ENCODE measurements at regions not wholly inside any gene's neighbourhood (a gene's known extent, or its start where the extent isn't known, plus 50 kb on each side); places are given as distances from the start of the nearest gene placed in this dataset.

DNA sequence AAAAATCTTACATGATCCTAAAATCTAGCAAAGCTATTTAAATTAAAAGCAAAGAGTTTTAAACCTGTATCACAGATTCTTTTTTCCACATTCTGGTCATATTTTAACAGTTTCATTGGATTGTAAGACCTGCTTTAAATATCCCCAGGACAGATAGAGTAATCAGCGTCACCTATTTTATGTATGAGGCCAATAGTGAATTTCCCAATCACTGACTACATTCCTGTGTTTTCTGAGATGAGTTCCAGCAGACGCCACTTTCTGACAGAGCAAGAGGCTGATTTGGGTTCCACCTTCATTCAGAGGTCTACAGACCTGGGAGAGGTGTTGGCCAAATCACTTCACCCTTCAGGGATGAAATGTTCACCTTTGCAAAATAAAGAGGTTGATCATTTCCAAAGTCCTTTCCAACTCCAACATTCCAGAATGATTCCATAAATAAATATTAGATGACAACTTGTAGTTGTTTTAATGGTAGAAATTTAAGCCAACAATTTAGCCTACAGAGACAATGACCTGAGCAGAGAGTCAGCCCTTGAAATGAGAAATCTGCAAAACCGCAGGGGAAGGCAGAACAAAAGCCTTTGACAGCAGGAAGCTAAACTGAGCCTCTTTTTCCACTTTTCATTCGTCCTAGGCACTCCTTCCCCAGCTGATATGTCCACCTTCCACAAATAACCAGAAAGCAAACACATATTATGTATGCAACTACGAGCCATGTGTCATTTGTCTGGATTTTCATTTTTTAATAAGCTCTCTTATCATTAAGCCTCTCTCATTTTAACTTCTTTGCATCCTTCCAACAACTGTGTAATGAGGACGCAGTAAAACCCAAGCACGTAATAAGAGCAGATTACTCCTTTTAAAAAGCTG is 105.2 kb downstream of the TFAP2A start:
- Histone ChIP-seq H3K4me3 (no peak overlapping the region), H3K27ac (no peak overlapping the region), H3K4me1 (no peaks in the 10 kb centered on the region), H3K9me3 (no peaks in the 10 kb centered on the region), H3K27me3 (peaks cover 0 to 31% (median 8%) of the 10 kb centered on the region in 7 donors), H3K36me3 (no peaks in the 10 kb centered on the region)
- DNase-seq (no peak), ATAC-seq (no peak)
- TF ChIP-seq CTCF (IDR thresholded peaks at IDR 0.05) = no peak
- WGBS, 2 donors = 50 to 56% methylated on average over 7 of the region's 7 CpGs
- intact Hi-C loops (cut with DNase I) = no loop called here

- no peak overlapping the region for H3K4me3 ChIP-seq
- H3K36me3 ChIP-seq = no peaks in the 10 kb centered on the region
- WGBS, 2 donors = 58 to 72% methylated on average over 3 of the region's 3 CpGs
- H3K27ac ChIP-seq = no peak overlapping the region
- H3K27me3 ChIP-seq = peaks cover 0 to 18% (median 5%) of the 10 kb centered on the region in 7 donors
- ATAC-seq (no peak), DNase-seq (no peak)
- H3K4me1 ChIP-seq = no peaks in the 10 kb centered on the region
- H3K9me3 ChIP-seq = no peaks in the 10 kb centered on the region
- intact Hi-C loops (cut with DNase I) = no loop called here
- no peak for TF ChIP-seq CTCF (IDR thresholded peaks at IDR 0.05)
These were observed 107.4 kb downstream of the TFAP2A start for GRCh38 chr6:10307476-10307875.

- no peaks in the 10 kb centered on the region for H3K36me3 ChIP-seq
- DNase-seq = no peak
- no peak for ATAC-seq
- intact Hi-C loops (cut with DNase I) = no loop called here
- H3K4me3 ChIP-seq = no peak overlapping the region
- no peaks in the 10 kb centered on the region for H3K9me3 ChIP-seq
- WGBS, 2 donors = 95 to 96% methylated on average over 7 of the region's 7 CpGs
- no peak overlapping the region for H3K27ac ChIP-seq
- TF ChIP-seq CTCF (IDR thresholded peaks at IDR 0.05) = no peak
- no peaks in the 10 kb centered on the region for H3K4me1 ChIP-seq
- H3K27me3 ChIP-seq = peaks cover 0 to 18% (median 4%) of the 10 kb centered on the region in 7 donors
These were observed 107.8 kb downstream of the TFAP2A start for GRCh38 chr6:10307028-10307427.

GRCh38 chr6:10305790-10306415 is 109.0 kb downstream of the TFAP2A start:
- no peaks in the 10 kb centered on the region for H3K4me1 ChIP-seq
- no peak overlapping the region for H3K4me3 ChIP-seq
- peaks cover 0 to 12% (median 3%) of the 10 kb centered on the region in 7 donors for H3K27me3 ChIP-seq
- H3K9me3 ChIP-seq = no peaks in the 10 kb centered on the region
- DNase-seq = no peak
- intact Hi-C loops (cut with DNase I) = no loop called here
- 86 to 92% methylated on average over 7 of the region's 7 CpGs for WGBS, 2 donors
- H3K36me3 ChIP-seq = no peaks in the 10 kb centered on the region
- TF ChIP-seq CTCF (IDR thresholded peaks at IDR 0.05) = no peak
- ATAC-seq = no peak
- H3K27ac ChIP-seq = no peak overlapping the region
